Thyroid gland (tissue), 4 donors: ENCODE measurements at regions not wholly inside any gene's neighbourhood (a gene's known extent, or its start where the extent isn't known, plus 50 kb on each side); places are given as distances from the start of the nearest gene placed in this dataset.
A peak's percentile ranks its signal among the peaks of the same experiment; 100 is the strongest.
"Not testable (repeated sequence)": the region's sequence is repeated elsewhere in the genome, so short reads cannot be mapped to it uniquely, and the experiment has no call there.

Experiments
- DNase-seq, 2 donors: peaks; one replicate each; pipeline ENCODE4 v3.0.0-alpha.2; 2019
- H3K27ac ChIP-seq, 3 donors: fragments of 200-600 bp; sonication (generic); 1 replicate in 2 of 3; 2 replicates in 1 of 3; pipeline ENCODE4 v1.5.1; 2016 to 2019; ENCODE audit warnings: mild to moderate bottlenecking in 1 of 3, moderate library complexity in 1 of 3
- H3K27me3 ChIP-seq: fragments of 200-600 bp; sonication (generic); one replicate; pipeline ENCODE4 v1.5.1; 2019
- H3K36me3 ChIP-seq, 2 donors: fragments of 200-600 bp; sonication (generic); one replicate each; pipeline ENCODE4 v1.5.1; 2016 to 2019
- H3K4me1 ChIP-seq, 2 donors: fragments of 200-600 bp; sonication (generic); one replicate each; pipeline ENCODE4 v1.5.1; 2017 to 2019
- H3K4me3 ChIP-seq, 3 donors: fragments of 200-600 bp; sonication (generic); replicated peaks in 1 of 3; 1 replicate in 2 of 3; 2 replicates in 1 of 3; pipeline ENCODE4 v1.5.1; 2016; ENCODE audit warnings: mild to moderate bottlenecking in 1 of 3
- H3K9me3 ChIP-seq: fragments of 200-600 bp; sonication (generic); one replicate; pipeline ENCODE4 v1.5.1; 2017
- POLR2A ChIP-seq, 2 donors: fragments of 450-650 bp; IDR thresholded peaks; one replicate each; pipeline ENCODE4 v1.6.1; 2017; ENCODE audit warnings: antibody characterized with exemption in 2 of 2, mild to moderate bottlenecking in 2 of 2, moderate library complexity in 1 of 2
- WGBS, 2 donors: methylation state at CpG; one replicate each; pipeline ENCODE4 v1.1.5; 2017; 5-methylcytosine and 5-hydroxymethylcytosine counted together
- intact Hi-C: fragments of 100-400 bp; cut with DNase I; formaldehyde crosslinking; loops from one replicate; pipeline ENCODE4 v1.15.1; 2023
- TF ChIP-seq, protein P1 (sequence below), 6 experiments: fragments of 200-600 bp in 3 of 6; fragments of 450-650 bp in 3 of 6; sonication (generic) in 3 of 6; IDR thresholded peaks; one replicate each; pipeline ENCODE4 v1.5.1; 2016 to 2019; ENCODE audit warnings: antibody characterized with exemption in 6 of 6, mild to moderate bottlenecking in 2 of 6, inconsistent platforms in 1 of 6, moderate library complexity in 1 of 6

DNA sequence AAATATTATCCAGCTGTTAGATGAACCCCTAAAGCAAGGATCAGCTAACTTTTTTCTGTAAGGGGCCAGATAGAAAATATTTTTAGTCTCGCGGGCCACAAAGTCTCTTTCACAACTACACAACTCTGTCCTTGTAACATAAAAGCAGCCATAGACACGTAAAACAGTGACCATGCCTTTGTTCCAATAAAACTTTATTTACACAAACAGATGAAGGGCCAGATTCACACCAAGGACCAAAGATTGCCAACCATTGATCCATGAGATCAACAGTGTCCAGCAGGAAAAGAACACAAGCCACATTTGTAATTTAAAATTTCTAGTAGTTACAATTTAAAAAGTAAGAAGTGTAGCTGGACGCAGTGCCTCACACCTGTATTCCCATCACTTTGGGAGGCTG is 109.7 kb downstream of the PHETA1 start:
- no peaks in the 10 kb centered on the region for H3K9me3 ChIP-seq
- H3K36me3 ChIP-seq = no peaks in the 10 kb centered on the region
- H3K27me3 ChIP-seq = no peaks in the 10 kb centered on the region
- 96 to 99% methylated on average over 4 of the region's 4 CpGs for WGBS, 2 donors
- intact Hi-C loops = no loop called here
- DNase-seq = no peak
- no peak overlapping the region for H3K4me3 ChIP-seq
- H3K4me1 ChIP-seq = peaks cover 8 to 9% of the 10 kb centered on the region in 2 donors
- TF ChIP-seq, protein P1, sequence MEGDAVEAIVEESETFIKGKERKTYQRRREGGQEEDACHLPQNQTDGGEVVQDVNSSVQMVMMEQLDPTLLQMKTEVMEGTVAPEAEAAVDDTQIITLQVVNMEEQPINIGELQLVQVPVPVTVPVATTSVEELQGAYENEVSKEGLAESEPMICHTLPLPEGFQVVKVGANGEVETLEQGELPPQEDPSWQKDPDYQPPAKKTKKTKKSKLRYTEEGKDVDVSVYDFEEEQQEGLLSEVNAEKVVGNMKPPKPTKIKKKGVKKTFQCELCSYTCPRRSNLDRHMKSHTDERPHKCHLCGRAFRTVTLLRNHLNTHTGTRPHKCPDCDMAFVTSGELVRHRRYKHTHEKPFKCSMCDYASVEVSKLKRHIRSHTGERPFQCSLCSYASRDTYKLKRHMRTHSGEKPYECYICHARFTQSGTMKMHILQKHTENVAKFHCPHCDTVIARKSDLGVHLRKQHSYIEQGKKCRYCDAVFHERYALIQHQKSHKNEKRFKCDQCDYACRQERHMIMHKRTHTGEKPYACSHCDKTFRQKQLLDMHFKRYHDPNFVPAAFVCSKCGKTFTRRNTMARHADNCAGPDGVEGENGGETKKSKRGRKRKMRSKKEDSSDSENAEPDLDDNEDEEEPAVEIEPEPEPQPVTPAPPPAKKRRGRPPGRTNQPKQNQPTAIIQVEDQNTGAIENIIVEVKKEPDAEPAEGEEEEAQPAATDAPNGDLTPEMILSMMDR (IDR thresholded peaks at IDR 0.05) = no peak
- no peak for TF ChIP-seq POLR2A (IDR thresholded peaks at IDR 0.05)
- peak overlapping the region in 1 of 3 donors; percentile 64 for H3K27ac ChIP-seq

DNA sequence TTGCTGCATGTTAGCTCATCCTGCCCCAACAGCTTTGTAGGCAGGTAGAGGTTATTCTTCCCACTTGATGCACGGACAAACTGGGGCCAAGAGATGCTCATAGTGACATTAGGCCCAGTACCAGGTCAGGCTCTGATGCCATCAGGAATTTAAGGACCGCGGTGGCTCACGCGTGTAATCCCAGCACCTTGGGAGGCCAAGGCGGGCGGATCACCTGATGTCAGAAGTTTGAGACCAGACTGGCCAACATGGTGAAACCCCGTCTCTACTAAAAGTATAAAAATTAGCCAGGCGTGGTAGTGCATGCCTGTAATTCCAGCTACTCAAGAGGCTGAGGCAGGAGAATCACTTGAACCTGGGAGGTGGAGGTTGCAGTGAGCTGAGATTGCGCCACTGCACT is 110.8 kb downstream of the PHETA1 start:
- 37 to 75% methylated on average over 10 of the region's 10 CpGs for WGBS, 2 donors
- peak overlapping the region; percentile 39 to 91 (median 45) for H3K27ac ChIP-seq
- peak in 1 of 2 donors; percentile 1 for TF ChIP-seq POLR2A (IDR thresholded peaks at IDR 0.05)
- H3K36me3 ChIP-seq, H3K9me3 ChIP-seq, H3K4me1 ChIP-seq, H3K27me3 ChIP-seq, H3K4me3 ChIP-seq, intact Hi-C loops: not testable (repeated sequence)
- peak; percentile 91 to 93 for DNase-seq

GRCh38 chr12:111257435-111257902 is 111.4 kb downstream of the PHETA1 start:
- no peaks in the 10 kb centered on the region for H3K36me3 ChIP-seq
- DNase-seq = no peak
- H3K4me3 ChIP-seq = no peak overlapping the region
- intact Hi-C loops = no loop called here
- no peaks in the 10 kb centered on the region for H3K9me3 ChIP-seq
- peak overlapping the region; percentile 39 to 91 (median 45) for H3K27ac ChIP-seq
- no peaks in the 10 kb centered on the region for H3K27me3 ChIP-seq
- TF ChIP-seq, protein P1 (IDR thresholded peaks at IDR 0.05) = no peak
- no peak for TF ChIP-seq POLR2A (IDR thresholded peaks at IDR 0.05)
- peaks cover 8 to 9% of the 10 kb centered on the region in 2 donors for H3K4me1 ChIP-seq

DNA sequence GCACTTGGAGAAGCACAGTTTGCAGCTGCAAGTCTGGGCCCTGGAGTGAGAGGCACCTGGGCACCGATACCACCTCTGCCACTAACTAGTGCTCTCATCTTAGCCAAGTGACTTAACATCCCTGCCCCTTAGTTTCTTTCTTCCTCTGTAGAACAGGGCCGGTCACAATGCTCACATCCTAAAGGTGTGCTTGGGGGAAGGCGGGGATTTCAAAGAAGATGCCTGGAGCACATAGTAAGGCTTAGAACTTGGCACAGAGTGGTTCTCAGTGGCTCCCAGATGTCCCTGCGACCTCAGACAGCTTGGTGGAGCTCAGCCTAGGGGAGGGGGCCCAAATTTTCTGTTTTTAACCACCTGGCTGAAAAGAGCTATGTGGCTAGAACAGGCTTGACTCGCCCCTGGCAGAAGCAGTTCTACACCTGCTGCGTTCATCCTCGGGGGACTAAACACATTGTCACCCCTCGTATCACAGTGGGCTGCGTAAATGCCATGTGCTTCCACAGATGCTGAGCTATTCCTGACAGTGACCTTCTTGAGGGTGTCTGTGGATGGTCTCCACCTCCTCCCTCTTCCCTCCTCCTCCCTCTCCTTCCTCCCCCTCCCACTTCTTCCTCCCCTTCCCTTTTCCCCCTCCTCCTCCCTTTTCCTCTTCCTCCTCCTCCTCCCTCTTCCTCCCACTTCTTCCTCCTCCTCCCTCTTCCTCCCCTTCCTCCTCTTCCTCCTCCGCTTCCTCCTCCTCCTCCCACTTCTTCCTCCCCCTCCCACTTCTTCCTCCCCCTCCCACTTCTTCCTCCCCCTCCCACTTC is 112.1 kb downstream of the PHETA1 start:
- intact Hi-C loops = no loop called here
- Histone ChIP-seq H3K9me3 (no peaks in the 10 kb centered on the region), H3K4me3 (no peak overlapping the region), H3K27me3 (no peaks in the 10 kb centered on the region), H3K36me3 (no peaks in the 10 kb centered on the region), H3K4me1 (peaks cover 8 to 9% of the 10 kb centered on the region in 2 donors), H3K27ac (no peak overlapping the region)
- TF ChIP-seq POLR2A (IDR thresholded peaks at IDR 0.05) = no peak
- TF ChIP-seq, protein P1 (IDR thresholded peaks at IDR 0.05) = no peak
- no peak for DNase-seq
- whole genome bisulfite sequencing, 2 donors = 83 to 85% methylated on average over 10 of the region's 10 CpGs

- no peaks in the 10 kb centered on the region for H3K27me3 ChIP-seq
- peaks cover 8 to 9% of the 10 kb centered on the region in 2 donors for H3K4me1 ChIP-seq
- WGBS, 2 donors = 75 to 94% methylated on average over 7 of the region's 7 CpGs
- TF ChIP-seq, protein P1 (IDR thresholded peaks at IDR 0.05) = no peak
- no peak for TF ChIP-seq POLR2A (IDR thresholded peaks at IDR 0.05)
- H3K4me3 ChIP-seq = no peak overlapping the region
- no peaks in the 10 kb centered on the region for H3K9me3 ChIP-seq
- intact Hi-C loops = no loop called here
- no peak overlapping the region for H3K27ac ChIP-seq
- no peaks in the 10 kb centered on the region for H3K36me3 ChIP-seq
- no peak for DNase-seq
Measured at GRCh38 chr12:111255261-111255660, 113.6 kb downstream of the PHETA1 start.
